SU-DHL-6 (cell line): ENCODE measurements at regions not wholly inside any gene's neighbourhood (a gene's known extent, or its start where the extent isn't known, plus 50 kb on each side); places are given as distances from the start of the nearest gene placed in this dataset.

ENCODE experiments used
- EZH2phosphoT487 ChIP-seq: fragments of 200-600 bp; sonication (generic), shearing (Covaris generic); conservative IDR thresholded peaks from 2 replicates; pipeline ENCODE4 v1.6.1; 2018; ENCODE audit warnings: mild to moderate bottlenecking, antibody characterized with exemption, low read length, moderate library complexity, mixed read lengths
- TF ChIP-seq, protein P1 (sequence below): fragments of 200-600 bp; sonication (generic); IDR thresholded peaks from one replicate; pipeline ENCODE4 v1.5.1; 2017; ENCODE audit warnings: antibody characterized with exemption, mild to moderate bottlenecking, low read length, moderate library complexity; ENCODE audit not compliant: insufficient read depth, poor library complexity, severe bottlenecking

- TF ChIP-seq, protein P1, sequence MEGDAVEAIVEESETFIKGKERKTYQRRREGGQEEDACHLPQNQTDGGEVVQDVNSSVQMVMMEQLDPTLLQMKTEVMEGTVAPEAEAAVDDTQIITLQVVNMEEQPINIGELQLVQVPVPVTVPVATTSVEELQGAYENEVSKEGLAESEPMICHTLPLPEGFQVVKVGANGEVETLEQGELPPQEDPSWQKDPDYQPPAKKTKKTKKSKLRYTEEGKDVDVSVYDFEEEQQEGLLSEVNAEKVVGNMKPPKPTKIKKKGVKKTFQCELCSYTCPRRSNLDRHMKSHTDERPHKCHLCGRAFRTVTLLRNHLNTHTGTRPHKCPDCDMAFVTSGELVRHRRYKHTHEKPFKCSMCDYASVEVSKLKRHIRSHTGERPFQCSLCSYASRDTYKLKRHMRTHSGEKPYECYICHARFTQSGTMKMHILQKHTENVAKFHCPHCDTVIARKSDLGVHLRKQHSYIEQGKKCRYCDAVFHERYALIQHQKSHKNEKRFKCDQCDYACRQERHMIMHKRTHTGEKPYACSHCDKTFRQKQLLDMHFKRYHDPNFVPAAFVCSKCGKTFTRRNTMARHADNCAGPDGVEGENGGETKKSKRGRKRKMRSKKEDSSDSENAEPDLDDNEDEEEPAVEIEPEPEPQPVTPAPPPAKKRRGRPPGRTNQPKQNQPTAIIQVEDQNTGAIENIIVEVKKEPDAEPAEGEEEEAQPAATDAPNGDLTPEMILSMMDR, result no peak
- TF ChIP-seq EZH2phosphoT487, result no peak
Observed at GRCh38 chr15:70242951-70243685, 145.4 kb upstream of the TLE3 start.
